Cardiac muscle cell (in vitro differentiated cells and primary cell): ENCODE measurements at regions not wholly inside any gene's neighbourhood (a gene's known extent, or its start where the extent isn't known, plus 50 kb on each side); places are given as distances from the start of the nearest gene placed in this dataset.

Source experiments
- DNase-seq, 2 donors: peaks; one replicate each; pipeline versions ENCODE4 v3.0.0 to v3.0.0-alpha.2; 2010 to 2017; ENCODE audit warnings: low read depth in 1 of 2, low spot score in 1 of 2
- H3K27ac ChIP-seq: fragments of 200-600 bp; sonication (generic); 2 replicates; pipeline ENCODE4 v1.5.1; 2016
- H3K27me3 ChIP-seq: fragments of 200-600 bp; sonication (generic); 2 replicates; pipeline ENCODE4 v1.6.0; 2016; ENCODE audit warnings: control low read depth
- H3K36me3 ChIP-seq: fragments of 200-600 bp; sonication (generic); 2 replicates; pipeline ENCODE4 v1.5.1; 2016; ENCODE audit warnings: control low read depth
- H3K4me1 ChIP-seq: fragments of 200-600 bp; sonication (generic); 2 replicates; pipeline ENCODE4 v1.8.1; 2017; ENCODE audit warnings: low read depth, mild to moderate bottlenecking, mixed run types
- H3K4me3 ChIP-seq: fragments of 200-600 bp; sonication (generic); 2 replicates; pipeline ENCODE4 v1.5.1; 2016; ENCODE audit warnings: mild to moderate bottlenecking
- H3K9me3 ChIP-seq: fragments of 200-600 bp; sonication (generic); 2 replicates; pipeline ENCODE4 v1.5.1; 2017; ENCODE audit warnings: low read depth, mild to moderate bottlenecking, control low read depth
- CTCF ChIP-seq: IDR thresholded peaks from 2 replicates; pipeline ENCODE4 v1.5.1; 2012; ENCODE audit warnings: low read depth, mild to moderate bottlenecking, low read length

GRCh38 chr3:29167180-29167579, 113.7 kb upstream of the RBMS3 start:
- Histone ChIP-seq H3K4me3 (no peak overlapping the region), H3K4me1 (peaks cover 8% of the 10 kb centered on the region), H3K27ac (no peak overlapping the region), H3K9me3 (no peaks in the 10 kb centered on the region), H3K27me3 (no peaks in the 10 kb centered on the region), H3K36me3 (no peaks in the 10 kb centered on the region)
- no peak for DNase-seq
- no peak for TF ChIP-seq CTCF

- Histone ChIP-seq H3K27me3 (no peaks in the 10 kb centered on the region), H3K27ac (no peak overlapping the region), H3K9me3 (no peaks in the 10 kb centered on the region), H3K36me3 (no peaks in the 10 kb centered on the region), H3K4me3 (no peak overlapping the region), H3K4me1 (peaks cover 8% of the 10 kb centered on the region)
- TF ChIP-seq CTCF, result no peak
- DNase-seq, result no peak
Measured at GRCh38 chr3:29168081-29168480, 112.8 kb upstream of the RBMS3 start.

GRCh38 chr3:29168696-29169095, 112.2 kb upstream of the RBMS3 start:
- peaks cover 8% of the 10 kb centered on the region for H3K4me1 ChIP-seq
- H3K27ac ChIP-seq, result no peak overlapping the region
- H3K4me3 ChIP-seq, result no peak overlapping the region
- DNase-seq, result no peak
- TF ChIP-seq CTCF, result no peak
- no peaks in the 10 kb centered on the region for H3K36me3 ChIP-seq
- H3K9me3 ChIP-seq, result no peaks in the 10 kb centered on the region
- H3K27me3 ChIP-seq, result no peaks in the 10 kb centered on the region

- DNase-seq, result no peak
- no peaks in the 10 kb centered on the region for H3K36me3 ChIP-seq
- H3K4me1 ChIP-seq, result peaks cover 8% of the 10 kb centered on the region
- no peak for TF ChIP-seq CTCF
- H3K27ac ChIP-seq, result no peak overlapping the region
- H3K9me3 ChIP-seq, result no peaks in the 10 kb centered on the region
- no peaks in the 10 kb centered on the region for H3K27me3 ChIP-seq
- no peak overlapping the region for H3K4me3 ChIP-seq
Measured at GRCh38 chr3:29169451-29169850, 111.4 kb upstream of the RBMS3 start.

GRCh38 chr3:29171043-29171990, 109.6 kb upstream of the RBMS3 start:
- Histone ChIP-seq H3K27ac (no peak overlapping the region), H3K27me3 (no peaks in the 10 kb centered on the region), H3K9me3 (no peaks in the 10 kb centered on the region), H3K36me3 (no peaks in the 10 kb centered on the region), H3K4me3 (no peak overlapping the region), H3K4me1 (peaks cover 8% of the 10 kb centered on the region)
- no peak for TF ChIP-seq CTCF
- peak in 1 of 2 donors; percentile 62 for DNase-seq
